HG03575 (cell line): ENCODE measurements at regions not wholly inside any gene's neighbourhood (a gene's known extent, or its start where the extent isn't known, plus 50 kb on each side); places are given as distances from the start of the nearest gene placed in this dataset.
"Not testable (repeated sequence)": the region's sequence is repeated elsewhere in the genome, so short reads cannot be mapped to it uniquely, and the experiment has no call there.

Experiments
- ATAC-seq: cut with Tn5 transposase; IDR thresholded peaks from one replicate; pipeline ENCODE4 v1.9.1; 2021; ENCODE audit not compliant: unreplicated experiment, insufficient number of reproducible peaks, low FRiP score; ENCODE audit errors: extremely low read depth

DNA sequence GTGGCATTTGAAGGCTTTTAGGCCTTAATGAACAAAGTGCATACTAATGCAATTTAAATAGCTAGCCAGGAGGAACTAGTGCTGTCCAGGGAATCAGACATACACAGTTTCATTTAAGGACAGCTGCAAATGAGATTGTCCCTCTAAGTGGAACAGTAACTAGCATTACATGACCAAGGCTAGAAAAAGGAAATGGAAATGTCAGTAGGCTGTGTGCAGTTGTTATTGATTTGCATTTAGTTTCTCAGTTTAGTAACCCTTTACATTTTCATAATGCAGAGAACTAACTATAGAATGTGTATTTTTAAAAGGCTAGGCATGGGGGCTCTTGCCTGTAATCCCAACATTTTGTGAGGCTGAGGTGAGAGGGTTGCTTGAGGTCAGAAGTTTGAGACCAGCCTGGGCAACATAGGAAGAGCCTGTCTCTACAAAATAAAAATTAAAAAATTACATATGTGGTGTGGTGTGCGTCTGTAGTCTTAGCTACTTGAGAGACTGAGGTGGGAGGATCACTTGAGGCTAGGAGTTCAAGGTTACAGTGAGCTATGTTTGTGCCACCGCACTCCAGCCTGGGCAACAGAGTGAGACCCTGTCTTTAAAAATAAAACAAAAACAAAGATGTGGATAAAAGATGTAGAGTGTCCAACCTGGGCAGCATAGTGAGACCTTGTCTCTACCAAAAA lies 468.0 kb downstream of the UTRN start:
- ATAC-seq, result peak; percentile 98

DNA sequence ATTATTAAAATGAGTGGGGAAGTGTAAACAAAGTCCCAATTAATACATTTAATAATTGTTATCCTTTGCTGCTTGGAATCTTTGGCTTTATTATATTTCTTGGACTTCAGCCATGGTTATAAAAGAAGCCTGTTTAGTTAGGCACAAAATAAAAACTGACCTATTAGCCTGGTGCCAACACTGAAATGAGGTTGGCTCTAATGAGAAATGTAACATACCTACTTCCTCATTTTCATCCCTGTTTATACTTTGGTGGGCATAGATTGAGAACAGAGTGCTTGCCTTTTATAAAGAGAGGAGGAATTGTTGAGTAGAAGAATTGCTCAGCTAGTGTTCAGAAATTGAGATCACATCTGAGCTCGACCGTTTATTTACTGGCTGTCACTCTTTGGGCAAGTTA lies 471.3 kb downstream of the UTRN start:
- no peak for ATAC-seq

DNA sequence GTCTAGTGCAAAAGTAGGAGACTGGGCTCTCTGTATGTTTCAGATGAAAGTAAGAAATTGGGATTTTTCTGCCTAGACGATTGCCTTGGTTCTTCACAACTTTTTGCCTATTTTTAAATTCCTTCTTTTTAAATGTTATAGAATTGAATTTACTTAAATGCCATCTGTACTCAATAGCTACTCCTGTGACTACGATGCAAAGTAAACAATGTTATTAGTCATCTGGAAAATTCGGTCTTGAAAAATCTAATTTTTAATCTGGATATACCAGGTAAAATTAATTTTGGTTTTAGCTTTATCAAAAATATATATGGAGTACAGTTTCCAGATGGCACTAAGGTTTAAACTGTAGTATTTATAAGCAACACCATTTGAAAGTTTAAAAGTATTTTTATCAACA lies 472.2 kb downstream of the UTRN start:
- no peak for ATAC-seq

DNA sequence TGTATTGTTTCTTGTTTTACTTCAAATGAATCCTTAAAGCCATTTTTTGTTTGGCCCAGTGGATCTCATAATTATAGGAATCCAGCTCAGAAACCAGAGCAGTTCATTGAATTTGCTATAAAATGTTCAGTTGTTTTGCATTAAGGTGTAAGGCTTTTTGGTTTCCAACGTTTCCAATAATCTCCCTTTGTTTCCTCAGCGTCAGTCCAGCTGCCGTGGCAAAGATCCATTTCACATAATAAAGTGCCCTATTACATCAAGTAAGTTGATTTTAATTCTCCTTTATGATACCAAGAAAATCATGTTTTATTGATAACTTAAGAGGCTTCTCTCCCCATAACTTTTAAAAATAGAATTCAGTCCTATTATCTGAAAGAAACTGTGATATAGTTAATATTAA lies 472.6 kb downstream of the UTRN start:
- no peak for ATAC-seq

DNA sequence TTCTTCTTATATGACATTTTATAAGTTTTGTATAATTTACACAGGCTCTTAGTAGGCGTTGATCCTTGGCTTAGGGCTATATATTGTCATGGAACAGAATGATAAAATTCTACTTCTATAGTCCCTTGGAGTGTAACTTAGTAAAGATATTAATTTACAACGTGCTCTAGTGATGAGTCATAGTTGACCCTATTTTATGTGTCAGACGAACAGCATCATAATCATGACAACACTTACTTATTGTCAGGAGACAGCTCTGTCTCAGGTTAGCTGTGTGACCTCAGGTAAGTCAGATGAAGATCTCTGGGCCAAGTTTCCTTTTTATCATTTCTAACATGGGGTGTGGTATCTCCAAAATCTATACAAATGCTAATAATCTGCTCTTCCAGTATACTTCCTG lies 473.5 kb downstream of the UTRN start:
- ATAC-seq, result no peak

DNA sequence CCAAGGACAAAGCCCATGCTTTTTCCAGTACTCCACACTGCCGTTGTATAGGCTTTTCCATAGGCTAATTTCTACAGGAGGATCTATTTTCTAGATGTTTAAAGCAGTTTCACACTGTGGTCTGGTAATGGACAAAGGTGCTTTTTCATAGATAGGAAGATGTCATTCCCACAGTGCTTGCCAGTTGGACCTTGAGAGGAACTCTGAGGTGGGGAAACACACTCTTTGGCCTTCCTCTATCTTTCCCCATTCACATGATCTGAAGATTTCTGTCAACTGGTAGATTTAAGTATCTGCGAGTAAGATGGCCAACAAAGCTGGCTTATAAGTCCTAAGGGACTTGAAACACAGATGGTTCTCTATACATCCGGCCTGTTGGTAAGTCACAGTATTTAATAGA lies 477.3 kb downstream of the UTRN start:
- no peak for ATAC-seq

DNA sequence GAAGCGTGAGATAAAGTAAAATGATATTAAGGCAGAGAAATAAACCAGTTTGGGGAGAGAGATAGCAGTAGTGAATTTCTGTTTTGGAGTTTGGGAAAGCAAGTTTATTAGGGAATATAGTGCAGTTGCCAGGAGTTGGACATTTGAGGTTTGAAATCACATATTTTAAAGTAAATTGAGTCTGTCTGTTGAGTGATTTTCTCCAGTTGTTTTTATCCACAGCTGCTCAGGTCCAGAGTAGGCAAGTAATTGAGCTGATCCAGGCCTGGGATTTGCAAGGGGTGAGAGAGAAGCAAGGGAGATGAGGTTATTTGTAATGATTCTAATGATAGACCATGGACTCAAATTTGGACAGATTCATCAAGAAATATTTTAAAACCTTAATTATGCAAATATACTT lies 481.9 kb downstream of the UTRN start:
- no peak for ATAC-seq

DNA sequence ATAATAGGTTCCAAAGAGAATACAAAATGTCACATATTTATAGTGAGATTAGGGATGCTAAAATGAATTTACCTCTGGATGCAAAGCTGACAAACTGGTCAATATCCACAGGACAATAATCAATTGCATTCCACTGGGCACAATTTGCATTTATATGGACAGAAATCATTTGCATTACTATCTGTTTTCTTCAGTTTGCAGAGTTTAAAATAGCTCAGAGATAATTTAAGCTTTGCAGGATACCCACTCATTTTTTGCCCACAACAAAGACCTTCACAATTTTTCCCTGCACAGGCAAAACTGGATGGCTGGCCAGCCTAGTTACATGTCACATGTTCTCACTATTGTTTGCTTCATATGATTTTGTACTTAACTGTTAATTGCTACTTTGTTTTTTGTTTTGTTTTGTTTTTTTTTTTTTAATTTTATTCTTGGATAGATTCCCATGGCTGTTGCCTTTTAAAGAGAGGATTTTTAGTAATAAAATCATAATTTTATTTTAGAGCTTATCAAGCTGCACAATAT lies 483.5 kb downstream of the UTRN start:
- no peak for ATAC-seq

DNA sequence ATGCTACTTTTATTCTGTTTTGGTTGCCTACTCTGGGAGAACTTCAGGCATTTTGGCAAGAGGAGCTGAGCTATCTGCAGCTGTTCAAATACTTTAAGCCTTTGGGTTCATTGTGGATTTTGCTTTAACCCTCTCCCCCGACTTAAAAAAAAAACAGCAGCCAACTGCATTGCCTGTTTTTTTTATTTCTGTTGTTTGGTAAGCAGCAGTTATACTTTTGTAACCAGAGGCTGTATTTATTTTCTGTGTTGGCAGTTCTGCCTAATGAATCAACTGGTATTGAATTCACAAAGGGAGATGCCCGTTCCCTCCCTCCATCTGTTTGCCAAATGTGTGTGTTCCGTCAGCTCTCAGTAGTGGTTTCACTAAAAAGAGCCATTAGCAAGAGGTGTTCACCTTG lies 484.0 kb downstream of the UTRN start:
- no peak for ATAC-seq

DNA sequence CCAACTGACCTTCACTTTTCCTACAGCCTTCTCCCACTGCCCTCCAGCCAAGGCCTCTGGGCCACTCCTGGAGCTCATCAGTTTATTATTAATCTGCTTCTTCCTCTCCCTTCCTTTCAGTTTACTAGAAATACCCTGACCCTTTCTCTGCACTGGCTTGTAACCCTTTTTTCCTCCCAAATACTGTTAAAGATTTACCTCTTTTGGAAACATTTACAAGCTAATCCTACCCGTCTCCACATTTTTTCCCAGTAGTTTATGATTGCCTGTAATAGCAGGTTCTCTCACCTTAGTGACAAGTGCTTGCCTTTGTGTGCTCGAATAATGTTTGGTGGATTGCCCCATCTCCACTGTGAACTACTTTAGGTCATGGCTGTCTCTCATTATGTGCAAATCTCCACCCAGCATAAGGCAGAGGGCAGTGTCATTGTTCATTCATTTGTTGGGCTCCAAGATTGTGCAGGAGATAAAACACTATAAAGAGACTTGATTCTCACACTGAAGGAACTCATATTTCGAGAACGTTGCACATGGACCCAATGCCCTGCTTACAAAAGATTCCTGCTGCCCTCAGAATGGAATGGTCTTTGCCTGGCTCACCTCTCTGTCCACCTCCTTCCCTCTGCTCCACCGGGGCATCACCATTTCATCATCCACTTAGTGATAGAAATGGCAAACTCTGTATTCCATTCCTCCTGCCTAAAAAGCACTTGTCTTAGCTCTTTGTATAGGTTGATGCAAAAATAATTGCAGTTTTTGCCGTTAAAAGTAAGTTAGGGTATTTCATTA lies 491.1 kb downstream of the UTRN start:
- no peak for ATAC-seq

DNA sequence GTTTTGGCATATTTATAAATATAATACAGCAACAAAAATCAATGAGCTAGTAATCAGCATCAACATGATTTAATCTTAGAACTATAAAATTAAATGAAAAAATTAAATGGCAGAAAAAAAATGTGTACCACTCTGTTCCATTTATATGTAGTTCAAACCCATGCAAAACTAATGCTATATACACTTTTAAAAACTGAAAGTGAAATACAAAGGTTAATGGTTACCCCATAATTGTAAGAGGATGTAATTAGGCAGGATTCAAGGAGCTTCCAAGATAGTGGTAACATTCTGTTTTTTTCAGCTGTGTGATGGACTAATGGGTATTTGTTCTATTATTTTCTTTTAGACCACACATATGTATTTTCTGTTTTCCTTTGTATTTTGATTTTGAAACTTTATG lies 492.1 kb downstream of the UTRN start:
- ATAC-seq, result no peak

DNA sequence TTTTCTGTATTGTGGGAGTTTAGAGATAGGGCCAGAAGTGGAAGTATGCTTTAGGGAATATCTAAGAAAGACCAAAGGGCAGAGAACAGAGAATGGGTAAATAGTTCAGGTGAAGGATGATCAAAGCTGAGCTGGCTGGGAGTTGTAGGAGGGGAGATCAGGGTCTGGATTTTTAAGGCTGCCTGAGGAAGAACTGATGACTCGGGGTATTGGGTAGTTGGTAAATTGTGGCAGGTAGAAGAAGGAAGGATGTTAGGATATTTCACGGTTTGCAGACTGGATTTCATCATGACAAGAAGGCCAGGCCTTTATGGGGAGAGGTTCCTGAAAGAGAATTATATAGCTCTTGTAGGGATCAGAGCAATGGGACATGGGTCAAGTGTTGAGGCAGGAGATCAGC lies 492.9 kb downstream of the UTRN start:
- ATAC-seq, result no peak

DNA sequence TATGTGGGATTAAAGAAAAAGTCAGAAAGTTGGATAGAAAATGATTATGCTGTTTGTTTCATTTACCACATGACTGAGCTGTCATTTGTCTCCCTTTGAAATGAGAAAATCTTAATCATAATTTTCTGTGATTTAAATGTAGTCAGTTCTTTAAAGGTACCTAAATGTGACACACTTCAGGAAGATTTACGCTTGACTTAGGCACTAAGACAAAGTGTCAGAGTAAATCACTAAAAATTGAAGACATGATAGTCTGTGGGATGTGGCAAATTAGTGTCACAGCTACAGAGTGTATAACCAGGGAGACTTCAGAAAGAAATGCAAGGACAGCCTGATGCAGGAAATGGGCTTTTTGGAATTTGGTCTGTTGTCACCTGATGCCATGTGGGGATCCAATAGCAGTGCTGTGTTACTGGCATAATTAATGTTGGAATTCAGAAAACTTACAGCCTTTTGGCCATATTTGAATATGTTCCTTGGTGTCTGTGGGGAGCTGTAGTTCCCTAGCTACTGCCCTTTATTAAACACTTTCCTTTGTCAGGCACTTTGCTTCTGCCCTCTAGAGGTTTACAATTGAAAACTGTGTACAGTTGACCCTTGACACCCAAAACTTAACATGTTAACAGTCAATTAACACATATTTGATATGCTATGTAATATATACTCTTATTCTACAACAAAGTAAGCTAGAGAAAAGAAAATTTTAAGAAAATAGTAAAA lies 493.8 kb downstream of the UTRN start:
- no peak for ATAC-seq

DNA sequence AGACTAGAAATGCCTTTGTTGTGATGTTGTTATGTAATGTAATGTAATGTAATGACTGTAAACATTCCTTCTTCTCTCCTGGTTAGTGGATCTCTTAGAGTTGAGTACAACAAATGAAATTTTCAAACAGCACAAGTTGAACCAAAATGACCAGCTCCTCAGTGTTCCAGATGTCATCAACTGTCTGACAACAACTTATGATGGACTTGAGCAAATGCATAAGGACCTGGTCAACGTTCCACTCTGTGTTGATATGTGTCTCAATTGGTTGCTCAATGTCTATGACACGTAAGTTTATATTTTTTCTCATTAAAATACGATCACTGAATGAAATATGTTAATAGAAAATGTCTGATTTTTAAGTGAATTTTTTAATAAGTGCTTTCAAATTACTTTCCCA lies 496.7 kb downstream of the UTRN start:
- no peak for ATAC-seq

DNA sequence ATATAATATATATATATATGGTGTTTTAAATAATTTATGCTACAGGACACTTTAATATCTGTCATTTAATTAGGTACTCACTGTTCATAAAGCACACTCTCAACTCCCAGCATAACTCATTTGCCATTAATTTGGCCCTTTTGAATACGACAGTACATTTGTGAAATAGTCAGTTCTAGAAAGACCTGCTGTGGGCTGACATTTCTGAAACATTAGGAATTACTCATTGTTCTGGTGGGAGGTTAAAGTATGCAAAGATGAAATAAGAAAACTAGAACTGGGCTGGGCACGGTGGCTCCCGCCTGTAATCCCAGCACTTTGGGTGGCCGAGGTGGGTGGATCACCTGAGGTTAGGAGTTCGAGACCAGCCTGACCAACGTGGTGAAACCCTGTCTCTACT lies 497.5 kb downstream of the UTRN start:
- ATAC-seq, result no peak

DNA sequence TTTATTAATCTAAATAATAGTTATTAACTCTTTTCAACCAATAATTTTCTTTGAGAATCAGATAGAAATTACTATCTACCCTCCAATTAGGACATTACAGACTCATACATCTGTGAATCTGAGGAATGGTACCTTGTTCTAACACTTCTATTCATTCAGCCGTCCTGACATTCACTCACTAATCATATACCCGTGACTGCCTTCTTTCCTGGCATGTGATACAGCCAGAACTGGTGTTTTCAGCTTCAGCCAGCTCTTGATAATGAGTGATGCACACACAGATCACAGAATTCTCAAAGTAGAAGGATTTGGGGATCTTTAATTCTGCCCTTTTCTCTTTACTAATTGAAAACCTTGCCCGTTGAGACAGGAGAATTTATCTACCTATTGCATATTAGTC lies 499.9 kb downstream of the UTRN start:
- no peak for ATAC-seq

DNA sequence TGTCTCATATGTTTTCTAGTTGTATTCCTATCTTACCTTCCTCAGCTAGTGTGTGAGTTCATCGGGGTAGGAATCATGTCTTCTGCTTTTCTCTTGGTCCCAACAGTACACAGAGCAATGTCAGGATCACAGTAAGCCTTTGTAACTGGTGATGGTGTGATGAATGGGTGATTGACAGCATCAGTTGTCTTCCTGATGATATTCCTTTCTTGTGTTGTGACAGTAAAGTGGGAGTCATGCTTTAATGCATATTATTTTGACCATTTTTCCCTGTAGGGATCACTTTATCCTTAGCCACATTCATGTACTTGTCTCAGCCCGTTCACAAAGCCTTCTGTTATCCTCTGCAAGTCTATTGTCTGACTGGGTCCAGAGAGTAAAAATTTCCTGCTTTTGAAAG lies 501.7 kb downstream of the UTRN start:
- no peak for ATAC-seq

DNA sequence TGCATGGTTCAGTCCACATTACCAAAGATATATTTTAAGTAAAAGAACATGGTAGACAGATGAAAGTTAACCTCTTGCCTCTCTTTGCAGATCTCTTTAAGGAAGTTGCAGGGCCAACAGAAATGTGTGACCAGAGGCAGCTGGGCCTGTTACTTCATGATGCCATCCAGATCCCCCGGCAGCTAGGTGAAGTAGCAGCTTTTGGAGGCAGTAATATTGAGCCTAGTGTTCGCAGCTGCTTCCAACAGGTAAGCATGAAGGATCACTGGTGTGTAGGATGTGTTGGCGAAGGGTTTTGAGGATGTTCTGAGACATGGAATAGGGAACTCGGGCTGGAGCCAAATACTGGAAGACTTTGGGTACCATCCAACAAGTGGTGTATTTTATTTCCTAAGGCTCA lies 508.6 kb downstream of the UTRN start:
- ATAC-seq, result no peak

DNA sequence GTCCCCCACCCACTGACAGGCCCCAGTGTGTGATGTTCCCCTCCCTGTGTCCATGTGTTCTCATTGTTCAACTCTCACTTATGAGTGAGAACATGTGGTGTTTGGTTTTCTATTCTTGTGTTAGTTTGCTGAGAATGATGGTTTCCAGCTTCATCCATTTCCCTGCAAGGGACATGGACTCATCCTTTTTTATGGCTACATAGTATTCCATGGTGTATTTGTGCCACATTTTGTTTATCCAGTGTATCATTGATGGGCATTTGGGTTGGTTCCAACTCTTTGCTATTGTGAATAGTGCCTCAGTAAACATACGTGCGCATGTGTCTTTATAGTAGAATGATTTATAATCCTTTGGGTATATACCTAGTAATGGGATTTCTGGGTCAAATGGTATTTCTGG lies 509.9 kb downstream of the UTRN start:
- ATAC-seq, result not testable (repeated sequence)

DNA sequence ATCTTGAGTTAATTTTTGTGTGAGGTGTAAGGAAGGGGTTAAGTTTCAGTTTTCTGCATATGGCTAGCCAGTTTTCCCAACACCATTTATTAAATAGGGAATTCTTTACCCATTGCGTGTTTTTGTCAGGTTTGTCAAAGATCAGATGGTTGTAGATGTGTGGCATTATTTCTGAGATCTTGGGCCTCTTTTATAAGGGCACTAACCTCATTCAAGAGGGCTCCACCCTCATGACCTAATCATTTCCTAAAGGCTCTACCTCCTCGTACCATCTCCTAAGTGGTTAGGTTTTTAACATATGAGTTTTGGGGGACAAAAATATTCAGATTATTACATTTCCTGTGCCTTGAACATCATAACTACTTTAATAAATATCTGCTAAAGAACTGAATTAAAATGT lies 510.9 kb downstream of the UTRN start:
- no peak for ATAC-seq
